Limb (tissue), 2 donors: ENCODE measurements at regions not wholly inside any gene's neighbourhood (a gene's known extent, or its start where the extent isn't known, plus 50 kb on each side); places are given as distances from the start of the nearest gene placed in this dataset.

Experiments
- DNase-seq, 2 donors: peaks; one replicate each; pipeline ENCODE4 v3.0.0-alpha.2; 2016; ENCODE audit errors: extremely low spot score in 2 of 2

DNA sequence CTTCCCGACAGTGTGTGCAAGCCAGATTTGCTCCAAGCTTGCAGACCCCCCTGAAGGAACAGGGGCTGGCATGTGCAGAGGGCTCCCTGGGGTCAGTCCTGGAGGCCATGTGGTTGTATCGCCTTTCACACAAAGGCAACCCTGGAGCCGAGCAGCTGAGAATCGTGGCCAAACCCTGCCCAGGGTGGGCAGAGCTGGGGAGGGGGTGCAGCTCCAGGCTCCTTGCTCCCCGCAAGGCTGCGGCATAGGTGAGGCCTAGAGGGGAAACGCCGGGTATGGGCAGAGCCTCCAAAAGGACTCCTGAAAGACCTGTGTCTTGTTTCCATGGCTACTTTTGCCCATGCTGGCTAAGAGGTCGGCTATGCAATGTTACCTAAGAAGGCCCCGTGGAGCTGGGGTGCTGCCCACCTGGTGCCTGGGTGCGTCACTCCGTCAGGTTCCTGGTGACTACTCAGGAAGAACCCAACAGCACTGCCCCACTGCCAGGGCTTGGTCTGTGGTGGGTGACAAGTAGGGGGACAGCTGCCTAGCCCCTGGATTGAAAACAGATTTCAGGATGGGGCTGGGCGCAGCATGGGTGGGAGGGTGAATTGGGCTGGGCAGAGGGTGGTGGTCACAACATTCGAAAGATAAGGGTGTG, 171.0 kb upstream of the SHH start:
- DNase-seq: peak in 1 of 2 donors; percentile 20

DNA sequence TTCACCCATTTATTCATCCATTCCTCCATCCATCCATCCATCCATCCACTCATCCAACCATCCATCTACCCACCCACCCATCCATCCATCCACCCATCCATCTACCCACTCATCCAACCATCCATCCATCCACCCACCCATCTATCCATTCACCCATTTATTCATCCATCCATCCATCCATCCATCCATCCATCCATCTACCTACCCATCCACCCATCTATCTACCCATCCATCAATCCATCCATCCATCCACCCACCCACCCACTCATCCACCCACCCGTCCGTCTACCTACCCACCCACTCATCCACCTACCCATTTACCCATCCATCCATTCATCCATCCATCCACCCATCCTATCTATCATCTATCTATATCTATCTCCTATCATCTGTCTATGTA, 169.4 kb upstream of the SHH start:
- DNase-seq: peak in 1 of 2 donors; percentile 1

DNA sequence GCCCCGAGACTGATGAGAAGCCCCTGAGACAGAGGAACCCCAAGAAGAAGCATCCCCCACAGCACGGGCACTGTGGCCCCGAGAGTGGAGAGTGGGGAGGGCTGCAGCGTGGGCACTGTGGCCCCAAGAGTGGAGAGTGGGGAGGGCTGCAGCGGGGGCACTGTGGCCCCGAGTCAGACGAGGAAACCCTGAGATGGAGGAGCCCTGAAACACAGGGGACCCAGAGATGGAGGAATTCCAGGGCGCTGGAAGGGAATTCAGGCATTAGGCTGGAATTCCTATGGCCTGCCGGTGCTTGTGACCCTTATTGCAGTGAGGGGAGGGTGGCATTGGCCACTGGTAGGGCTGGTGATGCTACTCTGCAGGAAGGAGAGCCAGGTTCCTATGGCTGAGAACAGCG, 168.6 kb upstream of the SHH start:
- DNase-seq: peak in 1 of 2 donors; percentile 10

DNA sequence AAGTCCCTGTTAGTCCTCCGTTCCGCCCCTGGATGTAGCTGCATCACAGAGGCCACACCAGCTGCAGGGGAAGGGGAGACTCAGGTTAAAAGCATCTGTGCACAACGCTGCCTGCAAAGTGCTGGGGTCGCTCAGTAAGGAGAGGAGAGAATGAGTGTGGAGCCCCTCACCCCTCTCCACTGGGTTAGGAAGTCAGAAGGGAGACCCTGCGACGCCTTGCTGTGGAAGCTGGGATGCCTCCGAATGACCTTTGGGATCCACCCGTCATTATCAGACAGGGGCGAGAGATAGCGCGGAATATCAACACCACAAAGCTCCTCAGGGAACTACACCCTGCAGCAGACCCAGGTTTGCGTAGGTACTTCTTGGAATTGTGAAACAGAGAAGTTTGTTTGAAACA, 167.7 kb upstream of the SHH start:
- DNase-seq: peak in 1 of 2 donors; percentile 2

DNA sequence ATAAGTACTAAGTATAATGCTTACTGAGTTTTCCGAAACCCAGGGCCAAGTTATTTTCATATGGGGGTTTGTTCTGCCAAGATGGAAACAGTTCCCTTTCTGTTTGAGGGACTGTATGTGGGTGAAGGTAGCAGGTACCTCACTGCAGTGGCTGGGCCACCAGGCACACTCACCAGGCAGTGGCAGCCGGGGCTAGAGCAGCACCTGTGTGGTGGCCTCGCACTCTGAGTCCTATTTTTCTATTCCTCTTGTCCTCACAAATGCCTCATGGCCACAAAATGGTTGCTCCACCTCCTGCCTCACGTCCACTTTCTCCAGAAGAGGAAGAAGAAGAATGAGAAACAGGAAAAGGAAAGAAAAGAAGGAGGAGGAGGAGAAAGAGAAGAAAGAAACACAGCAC, 167.3 kb upstream of the SHH start:
- peak in 1 of 2 donors; percentile 0 for DNase-seq

DNA sequence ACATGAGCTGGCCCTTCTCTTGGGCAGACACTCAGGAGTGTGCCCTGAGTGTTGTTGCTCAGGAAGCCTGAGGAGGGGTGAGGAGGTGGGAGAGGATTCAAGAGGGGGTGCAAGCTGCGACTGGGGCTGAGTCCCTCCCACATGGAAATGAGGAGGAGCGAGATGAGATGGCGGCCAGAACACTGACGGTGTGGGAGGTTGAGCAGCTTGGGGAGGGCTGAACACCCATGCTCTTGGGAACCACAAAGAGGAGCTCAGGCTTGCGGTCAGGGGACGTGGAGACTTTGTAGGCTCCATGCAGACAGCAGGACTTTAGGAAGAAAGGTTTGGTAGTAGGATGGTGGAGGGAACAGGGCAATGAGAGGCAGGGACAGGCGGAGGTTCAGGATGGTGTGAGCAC, 163.2 kb upstream of the SHH start:
- DNase-seq: peak in 1 of 2 donors; percentile 15

DNA sequence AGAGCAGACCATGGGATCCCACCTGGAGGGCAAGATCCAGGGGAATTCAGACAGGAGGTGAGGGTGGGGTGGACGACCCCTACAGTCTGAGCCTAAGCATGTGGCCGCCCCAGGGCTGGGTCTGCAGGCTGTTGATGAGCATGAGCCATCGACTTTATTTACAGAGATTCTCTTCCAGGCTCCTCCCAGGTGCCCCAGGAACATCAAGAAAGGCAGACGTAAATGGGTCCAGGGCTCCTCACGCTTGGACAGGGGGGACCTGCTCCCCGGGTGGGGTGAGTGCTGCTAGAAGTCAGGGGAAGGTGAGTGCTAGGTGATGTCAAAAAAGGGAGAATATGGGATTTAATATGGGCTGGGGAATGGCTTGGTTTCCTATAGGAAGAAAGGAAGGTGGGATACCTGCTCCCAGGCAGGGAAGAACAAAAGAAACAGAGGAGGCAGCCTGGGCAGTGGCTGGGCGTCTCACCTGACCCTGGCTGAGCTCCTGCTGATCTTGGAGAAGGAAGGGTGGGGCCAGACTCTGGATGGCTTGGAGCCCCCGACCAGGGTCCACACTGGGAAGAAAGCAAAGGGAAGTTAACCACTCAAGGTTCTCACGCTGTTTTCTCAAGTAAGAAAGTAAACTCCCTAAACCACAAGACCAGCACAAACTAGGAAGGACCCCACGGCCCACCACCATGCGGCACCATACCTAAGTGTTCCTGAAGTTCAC, 162.1 kb upstream of the SHH start:
- DNase-seq: peak in 1 of 2 donors; percentile 12

DNA sequence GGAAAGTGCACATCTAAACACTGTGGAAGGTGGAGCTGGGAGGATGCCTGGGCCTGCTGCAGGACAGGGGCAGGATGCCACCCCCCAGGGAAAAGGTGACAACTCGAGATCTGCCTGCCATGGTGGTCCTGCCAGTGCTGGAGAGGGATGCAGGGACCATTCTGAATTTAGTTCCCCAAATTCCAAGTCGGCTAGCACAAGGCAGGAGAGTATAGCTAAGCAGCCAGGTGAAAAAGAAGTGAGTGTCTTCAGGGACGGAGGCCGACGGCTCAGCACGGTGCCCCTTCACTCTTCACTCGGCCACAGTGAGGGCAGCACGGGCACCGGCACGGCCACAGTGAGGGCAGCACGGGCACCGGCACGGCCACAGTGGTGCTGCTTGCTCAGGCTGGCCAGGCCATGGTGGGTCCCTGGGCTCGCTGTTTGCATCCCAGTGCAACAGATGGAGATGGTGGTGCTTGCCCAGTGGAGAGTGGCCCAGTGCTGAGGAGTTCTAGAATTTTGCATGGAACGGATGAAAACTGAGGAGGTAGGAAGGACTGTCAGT, 161.3 kb upstream of the SHH start:
- peak in 1 of 2 donors; percentile 14 for DNase-seq

DNA sequence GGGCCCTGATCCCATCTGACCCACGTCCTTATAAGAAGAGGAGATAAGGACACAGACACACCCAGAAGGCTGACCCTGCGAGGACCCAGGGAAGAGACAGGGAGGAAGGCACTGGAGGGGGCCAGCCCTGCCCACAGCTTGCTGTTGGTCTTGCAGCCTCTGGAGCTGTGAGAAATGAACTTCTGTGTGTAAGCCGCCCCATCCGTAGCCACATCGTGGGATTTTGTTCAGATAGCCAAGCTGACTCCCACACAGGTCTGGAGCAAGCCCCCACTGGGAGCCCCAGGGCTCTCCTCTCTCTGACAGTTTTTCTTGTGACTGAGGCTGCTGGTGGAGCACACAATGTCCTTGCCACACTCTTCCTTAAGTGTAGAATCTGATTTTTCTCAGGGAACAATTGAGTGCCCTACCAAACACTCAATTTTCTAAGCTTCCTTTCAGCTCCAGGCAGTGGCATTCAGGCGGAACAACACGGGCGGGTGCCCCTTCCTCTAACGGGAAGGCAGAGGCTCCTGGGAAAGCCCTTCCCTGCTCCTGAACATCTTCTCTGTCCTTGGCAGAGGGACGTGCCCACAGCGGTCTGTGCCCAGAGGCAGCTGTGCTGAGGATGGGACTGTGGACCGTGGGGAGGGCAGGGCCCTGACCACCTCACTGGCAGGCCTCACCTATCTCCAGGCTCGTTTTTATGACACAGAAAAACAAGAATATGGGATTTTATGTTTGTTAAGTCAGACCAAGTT, 160.6 kb upstream of the SHH start:
- DNase-seq: peak in 1 of 2 donors; percentile 20

DNA sequence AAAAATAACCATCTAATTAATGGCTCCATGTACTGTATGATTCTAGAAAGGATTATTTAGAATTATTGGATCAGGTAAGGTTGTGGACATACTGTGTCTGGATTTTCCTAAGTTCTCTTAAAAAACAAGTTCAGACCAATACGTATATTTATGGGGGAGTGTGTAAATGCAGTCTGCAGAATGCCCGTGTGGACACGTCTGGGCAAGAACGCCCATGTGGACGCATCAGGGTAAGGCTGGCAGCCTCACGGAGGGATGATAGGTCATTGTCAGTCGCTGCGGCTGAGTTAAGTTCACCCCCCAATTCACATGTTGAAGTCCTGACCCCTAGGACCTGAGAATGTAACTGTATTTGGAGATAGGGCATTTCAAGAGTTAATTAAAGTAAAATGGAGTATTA, 160.0 kb upstream of the SHH start:
- DNase-seq: no peak

DNA sequence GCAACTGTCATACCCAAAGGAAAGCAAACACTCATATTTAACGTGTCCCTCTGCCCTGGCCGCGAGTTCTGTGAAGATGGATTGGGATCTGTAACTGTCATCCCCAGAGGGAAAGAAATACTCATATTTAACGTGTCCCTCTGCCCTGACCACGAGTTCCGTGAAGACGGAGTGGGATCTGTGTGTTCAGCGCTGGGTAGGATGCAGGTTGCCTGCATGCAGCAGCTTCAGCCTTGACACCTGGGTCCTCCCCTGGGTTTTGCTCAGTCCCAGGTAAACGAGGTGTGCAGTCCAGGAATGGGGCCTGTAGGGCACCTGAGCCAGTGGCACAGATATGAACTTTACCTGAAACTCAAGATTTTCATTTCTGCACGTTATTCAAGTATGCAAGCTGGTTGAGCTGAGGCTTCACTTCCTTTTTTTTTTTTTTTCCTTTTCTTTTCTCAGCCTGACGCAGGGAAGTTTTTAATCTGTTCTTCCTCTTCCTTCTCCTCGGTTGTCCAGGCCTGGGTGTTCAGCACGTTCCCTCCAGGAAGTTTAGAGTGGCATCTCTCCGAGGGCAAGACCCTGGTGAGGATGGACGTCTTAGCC, 159.0 kb upstream of the SHH start:
- peak in 1 of 2 donors; percentile 4 for DNase-seq

DNA sequence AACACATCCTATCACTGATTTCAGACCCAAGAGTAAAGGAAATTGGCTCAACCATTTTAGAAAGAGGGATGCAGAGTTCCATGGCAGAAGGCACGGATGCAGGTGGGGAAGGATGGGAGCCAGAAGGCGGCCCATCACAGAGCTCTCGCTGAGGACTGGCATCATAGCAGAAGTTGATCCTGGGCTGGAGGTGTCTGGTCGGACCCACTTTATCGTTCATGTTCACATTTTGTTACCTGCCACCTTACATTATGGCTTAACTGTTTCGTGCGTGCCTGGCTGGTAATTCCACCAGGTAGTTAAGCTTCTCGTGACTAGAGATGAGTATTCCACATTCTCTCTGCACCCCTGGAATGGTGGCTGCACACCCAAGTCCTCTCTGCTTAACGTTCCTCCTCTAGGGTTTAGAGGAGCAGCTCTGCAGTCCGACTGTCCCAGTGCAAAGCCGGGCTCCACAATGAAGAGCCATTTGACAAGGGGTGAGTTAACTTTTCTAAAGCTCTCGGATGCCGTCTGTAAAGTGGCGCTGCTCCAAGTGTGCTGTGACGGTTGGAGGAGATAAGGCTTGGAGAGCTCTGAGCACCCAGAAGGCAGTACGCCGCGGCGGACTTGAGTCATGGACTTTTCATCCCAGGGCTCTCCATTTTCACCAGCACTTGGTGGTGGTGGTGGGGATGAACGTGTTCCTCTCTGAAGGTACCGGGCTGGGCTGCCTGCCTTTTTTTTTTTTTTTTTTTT, 157.1 kb upstream of the SHH start:
- DNase-seq: peak in 1 of 2 donors; percentile 10

DNA sequence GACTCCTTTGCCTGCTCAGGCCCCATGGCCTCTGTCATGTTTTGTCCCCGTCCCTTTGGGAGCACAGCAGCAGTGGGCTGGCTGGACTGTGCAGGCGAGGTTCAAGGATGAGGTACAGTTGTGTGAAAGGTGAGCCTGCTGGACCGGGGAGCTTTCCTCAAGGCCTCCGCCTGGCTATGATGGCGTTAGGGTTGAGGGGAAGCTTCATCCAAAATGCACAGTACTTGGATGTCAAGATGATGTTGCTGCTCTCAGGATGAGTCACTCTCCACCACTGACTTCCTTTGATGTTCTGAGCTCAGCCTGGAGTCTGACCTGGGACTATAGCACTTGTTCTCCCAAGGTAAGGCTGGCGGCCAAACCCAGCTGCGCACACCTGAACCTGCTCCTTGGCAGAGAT, 152.7 kb upstream of the SHH start:
- DNase-seq: peak in 1 of 2 donors; percentile 2

DNA sequence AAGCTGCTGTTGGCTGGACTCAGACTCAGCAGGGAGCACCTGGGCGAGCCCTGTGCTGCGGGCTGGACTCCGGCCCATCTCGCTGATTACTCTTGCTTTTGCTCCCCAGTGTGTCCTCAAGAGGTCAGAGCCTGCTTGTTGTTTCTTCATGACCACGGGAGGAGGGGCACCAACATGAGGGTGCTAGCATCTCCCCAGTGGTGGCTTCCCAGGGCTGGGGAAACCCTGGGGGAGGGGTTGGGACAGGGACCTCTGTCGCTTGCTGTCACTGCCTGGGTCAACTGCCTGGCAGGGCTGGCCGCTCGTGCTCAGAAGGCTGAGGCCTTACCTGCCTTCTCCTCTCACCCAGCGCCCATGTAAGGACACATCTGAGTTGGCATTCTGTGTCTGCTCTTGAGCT, 152.3 kb upstream of the SHH start:
- peak in 1 of 2 donors; percentile 17 for DNase-seq

DNA sequence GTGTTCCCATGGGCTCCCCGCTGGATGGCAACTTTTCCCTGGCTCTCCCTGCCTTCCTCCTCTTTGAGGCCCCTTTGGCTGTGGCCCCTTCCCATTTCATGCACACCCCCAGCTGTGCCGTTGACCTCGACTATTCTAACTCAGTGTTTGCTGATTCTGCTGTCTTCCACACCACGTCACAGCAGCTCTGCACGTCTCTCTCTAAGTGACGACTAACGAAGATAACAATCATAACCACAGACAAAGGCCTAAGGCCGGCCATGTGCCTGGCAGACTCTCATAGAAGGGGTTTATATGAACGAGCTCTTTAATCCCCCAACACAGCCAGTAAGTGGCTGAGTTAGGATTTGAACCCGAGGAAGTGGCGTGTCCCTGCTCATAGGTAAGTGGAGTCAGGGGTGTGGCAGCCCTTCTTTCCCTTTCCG, 151.5 kb upstream of the SHH start:
- DNase-seq: no peak

DNA sequence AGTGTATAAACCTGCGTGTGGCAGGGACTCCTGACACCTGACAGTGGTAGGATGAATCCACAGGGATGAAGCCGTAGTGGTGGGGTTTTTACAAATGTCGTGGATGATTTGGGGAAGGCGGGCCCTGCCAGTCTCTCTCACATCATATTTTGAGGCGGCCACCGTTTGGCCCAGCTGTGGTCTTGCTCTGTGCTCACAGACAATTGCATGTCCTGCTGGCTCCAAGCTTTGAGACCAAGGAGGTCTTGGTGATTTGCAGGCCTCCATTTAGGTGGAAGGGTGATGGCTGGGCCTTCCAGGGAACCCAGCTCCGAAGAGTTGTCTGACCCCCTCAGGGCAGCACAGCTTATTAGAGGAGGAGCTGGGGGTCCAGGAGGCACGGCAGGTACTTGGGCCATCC, 151.1 kb upstream of the SHH start:
- peak in 1 of 2 donors; percentile 7 for DNase-seq

DNA sequence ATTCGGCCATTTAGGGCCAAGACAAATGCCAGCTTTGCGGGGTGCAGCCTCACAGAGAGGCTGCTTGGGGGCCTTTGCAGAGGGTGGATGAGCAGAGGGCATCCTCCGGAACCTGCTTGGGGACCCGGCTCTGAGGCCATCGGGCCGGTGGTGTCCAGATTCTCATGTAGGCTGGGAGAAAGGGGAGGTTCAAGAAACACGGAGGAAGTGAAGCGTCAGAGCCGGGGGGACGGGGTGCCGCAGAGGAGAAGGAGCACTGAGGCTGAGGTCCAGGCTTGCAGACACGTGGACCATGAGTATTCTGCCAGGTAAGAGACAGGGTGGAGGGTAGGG, 150.7 kb upstream of the SHH start:
- peak in 1 of 2 donors; percentile 9 for DNase-seq

DNA sequence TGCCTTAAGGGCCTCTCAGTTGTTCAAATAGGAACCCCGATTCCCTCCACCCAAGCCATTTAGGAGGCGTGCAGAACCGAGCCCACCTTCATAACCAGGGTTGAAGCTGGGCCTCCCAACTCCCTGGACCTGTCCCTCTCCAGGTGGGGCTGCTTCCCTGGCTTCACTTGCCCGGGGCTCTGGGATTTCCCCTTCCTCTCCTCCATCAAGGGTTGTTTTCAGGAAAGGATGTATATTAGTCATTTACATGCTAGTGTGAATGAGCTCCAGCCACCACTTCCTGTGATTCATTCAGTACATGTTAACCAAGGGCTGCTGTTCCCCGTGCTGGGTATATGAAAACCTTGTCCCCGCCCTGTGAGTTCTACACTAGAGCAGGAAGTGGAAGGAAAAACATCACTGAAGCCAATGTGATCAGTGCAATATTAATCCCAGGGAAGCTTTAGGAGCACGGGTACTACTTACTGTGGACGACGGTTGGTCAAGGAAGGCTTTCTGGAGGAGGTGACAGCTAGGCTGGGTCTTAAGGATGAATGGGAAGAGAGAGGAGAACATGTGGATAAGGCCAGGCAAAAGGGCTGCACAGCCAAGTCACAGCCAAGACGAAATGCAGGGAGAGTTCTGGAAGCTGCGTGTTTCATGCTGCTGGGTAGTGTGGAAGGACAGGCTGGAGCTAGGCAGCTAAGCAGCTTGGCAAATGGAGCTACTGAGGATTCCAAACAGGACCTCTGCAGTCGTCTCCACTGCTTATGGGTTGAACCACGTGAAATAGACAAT, 150.1 kb upstream of the SHH start:
- peak in 1 of 2 donors; percentile 16 for DNase-seq

DNA sequence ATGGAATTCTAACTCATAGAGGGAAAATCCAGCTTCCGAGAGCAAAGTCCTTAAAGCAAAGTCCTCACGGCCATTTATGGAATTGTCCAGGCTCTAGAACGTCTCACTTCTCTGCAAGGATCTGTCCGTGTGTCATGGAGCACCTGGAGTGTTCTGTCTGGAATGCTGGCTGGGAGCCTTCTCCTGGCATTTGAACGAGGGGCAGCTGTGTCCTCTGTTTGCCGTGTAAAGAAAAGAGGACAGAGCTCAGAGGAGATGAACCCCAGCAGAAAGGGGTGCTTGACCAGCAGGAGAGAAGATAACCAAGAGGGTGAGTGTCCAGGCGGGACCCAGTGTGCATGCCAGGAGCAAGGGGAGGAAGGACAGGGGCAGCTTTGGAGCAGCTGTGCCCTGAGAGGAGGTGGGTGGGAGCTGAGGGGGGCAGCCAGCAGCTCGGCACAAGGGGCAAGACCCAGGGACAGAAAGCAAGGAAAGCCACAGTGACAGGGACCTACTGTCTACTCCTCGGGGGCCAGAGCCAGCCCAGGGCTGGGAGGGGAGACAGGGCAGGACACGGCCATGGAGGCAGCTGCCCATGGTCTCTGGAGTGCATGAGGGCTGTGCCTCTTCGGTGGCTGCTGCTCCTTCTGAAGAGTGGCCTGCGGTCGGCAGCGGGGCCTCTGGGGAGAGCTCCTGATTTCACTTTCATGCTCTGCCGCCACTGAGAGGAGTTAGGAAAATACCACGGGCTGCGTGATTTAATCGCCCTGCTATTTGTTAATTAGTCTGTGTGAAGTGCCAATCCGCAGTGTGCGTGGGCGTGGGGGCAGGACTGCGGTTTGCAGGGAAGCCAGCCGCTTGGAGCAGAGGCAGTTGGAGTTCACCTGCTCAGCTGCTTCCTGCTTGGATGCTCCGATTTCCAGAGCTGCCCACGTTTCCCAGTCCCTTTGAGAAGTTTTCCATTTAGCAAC, 149.3 kb upstream of the SHH start:
- DNase-seq: peak in 1 of 2 donors; percentile 35
